Astrocyte of the hippocampus (primary cell): ENCODE measurements at regions not wholly inside any gene's neighbourhood (a gene's known extent, or its start where the extent isn't known, plus 50 kb on each side); places are given as distances from the start of the nearest gene placed in this dataset.
A peak's percentile ranks its signal among the peaks of the same experiment; 100 is the strongest.
"Not testable (repeated sequence)": the region's sequence is repeated elsewhere in the genome, so short reads cannot be mapped to it uniquely, and the experiment has no call there.

ENCODE experiments used
- DNase-seq: peaks from one replicate; pipeline ENCODE4 v3.0.0; 2011; ENCODE audit warnings: low read depth, low spot score

GRCh38 chr3:188972310-188972709 lies 199.5 kb upstream of the TPRG1 start:
- DNase-seq: no peak

- DNase-seq: peak; percentile 75
Measured at GRCh38 chr3:188974856-188975599, 196.7 kb upstream of the TPRG1 start.

- no peak for DNase-seq
Measured at GRCh38 chr3:188975600-188976314, 196.0 kb upstream of the TPRG1 start.

- no peak for DNase-seq
Measured at GRCh38 chr3:188976407-188976806, 195.4 kb upstream of the TPRG1 start.

- peak; percentile 59 for DNase-seq
Measured at GRCh38 chr3:188978421-188979171, 193.2 kb upstream of the TPRG1 start.

- peak; percentile 11 for DNase-seq
Measured at GRCh38 chr3:188979248-188979647, 192.5 kb upstream of the TPRG1 start.

GRCh38 chr3:188979669-188980310 lies 192.0 kb upstream of the TPRG1 start:
- DNase-seq: peak; percentile 10

- DNase-seq: peak; percentile 40
Measured at GRCh38 chr3:188993181-188993580, 178.6 kb upstream of the TPRG1 start.

- peak; percentile 55 for DNase-seq
Measured at GRCh38 chr3:189001559-189001958, 170.2 kb upstream of the TPRG1 start.

GRCh38 chr3:189003410-189003809 lies 168.4 kb upstream of the TPRG1 start:
- DNase-seq: no peak

GRCh38 chr3:189013224-189013888 lies 158.4 kb upstream of the TPRG1 start:
- no peak for DNase-seq

- DNase-seq: no peak
Measured at GRCh38 chr3:189014526-189014925, 157.2 kb upstream of the TPRG1 start.

GRCh38 chr3:189022576-189023466 lies 148.9 kb upstream of the TPRG1 start:
- DNase-seq: not testable (repeated sequence)

GRCh38 chr3:189025866-189026265 lies 145.9 kb upstream of the TPRG1 start:
- no peak for DNase-seq

GRCh38 chr3:189027626-189028155 lies 144.1 kb upstream of the TPRG1 start:
- DNase-seq: no peak

- no peak for DNase-seq
Measured at GRCh38 chr3:189038773-189039745, 132.7 kb upstream of the TPRG1 start.

GRCh38 chr3:189040656-189041335 lies 131.0 kb upstream of the TPRG1 start:
- no peak for DNase-seq

GRCh38 chr3:189041482-189042090 lies 130.2 kb upstream of the TPRG1 start:
- peak; percentile 50 for DNase-seq
